ENCODE measurements at regions not wholly inside any gene's neighbourhood (a gene's known extent, or its start where the extent isn't known, plus 50 kb on each side); places are given as distances from the start of the nearest gene placed in this dataset.

DNA sequence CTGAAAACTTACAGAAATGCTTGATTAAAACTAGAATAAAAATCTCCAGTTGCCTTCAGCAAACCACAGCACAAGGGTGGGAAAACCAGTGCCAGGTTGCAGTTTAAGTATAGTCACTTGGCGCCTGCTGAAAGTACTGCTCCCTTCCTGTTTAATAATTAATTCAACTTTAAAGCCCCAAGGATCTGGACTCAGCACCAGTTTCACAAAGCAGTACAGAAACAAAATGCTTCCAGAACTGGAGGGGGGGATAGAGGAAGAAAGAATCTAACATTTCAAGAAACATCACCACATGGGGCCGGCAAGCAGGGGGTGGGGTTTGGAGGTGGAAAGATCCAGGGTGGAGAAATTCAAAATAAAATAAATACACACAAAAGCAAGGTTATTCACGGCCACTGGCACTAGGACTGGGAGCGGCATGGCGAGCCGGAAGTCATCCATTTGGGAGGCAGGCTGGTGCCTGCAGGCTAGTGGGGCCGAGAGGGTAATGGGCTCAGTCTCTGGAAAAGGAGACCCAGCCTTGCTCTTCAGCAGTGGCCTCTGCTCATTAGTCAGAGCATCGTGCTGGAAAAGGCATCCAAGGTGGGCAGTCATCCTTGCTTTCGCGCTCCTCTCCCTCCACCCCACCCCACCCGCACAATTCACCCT, 85.8 kb downstream of the POU3F3 start:
- no peak overlapping the region for H3K4me3 Mint-ChIP-seq

More for the DNA sequence above, 85.8 kb downstream of the POU3F3 start:
- Histone ChIP-seq H3K79me1 (ENCODE audit: insufficient read depth, low read depth, low read length, poor library complexity, severe bottlenecking) (no peaks in the 10 kb centered on the region), H3K18ac (ENCODE audit: insufficient read length, low read depth, low read length) (no peak overlapping the region), H2BK5ac (ENCODE audit: insufficient read length, low read length) (no peak overlapping the region), H3K9ac (ENCODE audit: extremely low read depth, insufficient read length, low read length) (no peak overlapping the region), H3K23me2 (ENCODE audit: insufficient read length, low read depth, low read length, poor library complexity, severe bottlenecking) (no peaks in the 10 kb centered on the region), H2AK5ac (ENCODE audit: insufficient read length, low read length) (no peak overlapping the region), H3K14ac (ENCODE audit: insufficient read depth, low read length) (no peak overlapping the region), H2BK120ac (ENCODE audit: low read depth, low read length, poor library complexity, severe bottlenecking) (no peak overlapping the region), H3K4me2 (ENCODE audit: insufficient read depth, insufficient read length, low read length) (no peak overlapping the region), H3K4me1 (ENCODE audit: insufficient read depth, low read length) (no peaks in the 10 kb centered on the region), H3K9me3 (ENCODE audit: control insufficient read depth, low read depth, low read length) (no peaks in the 10 kb centered on the region), H4K8ac (replicated peaks; ENCODE audit: insufficient read length, low read depth, low read length) (no peak overlapping the region), H4K20me1 (ENCODE audit: control insufficient read depth, insufficient read depth, insufficient read length) (no peaks in the 10 kb centered on the region), H3T11ph (ENCODE audit: low read length) (no peak overlapping the region), H2AFZ (ENCODE audit: low read length) (peak overlapping the region; percentile 9), H4K5ac (ENCODE audit: insufficient read length, low read depth, low read length) (no peak overlapping the region), H2BK20ac (ENCODE audit: low read depth, low read length, poor library complexity, severe bottlenecking) (no peak overlapping the region), H3K23ac (ENCODE audit: insufficient read length, low read depth, low read length) (no peak overlapping the region), H3K27me3 (ENCODE audit: insufficient read depth, low read length) (no peaks in the 10 kb centered on the region), H2BK15ac (ENCODE audit: low read depth, low read length) (no peak overlapping the region), H3K56ac (ENCODE audit: insufficient read length, low read depth, low read length) (no peak overlapping the region), H3K79me2 (ENCODE audit: insufficient read depth, low read length) (no peaks in the 10 kb centered on the region), H4K91ac (ENCODE audit: insufficient read length, low read depth, low read length) (no peak overlapping the region), H3K4ac (ENCODE audit: low read depth, low read length) (no peak overlapping the region), H3K27ac (ENCODE audit: insufficient read length, low read depth, low read length) (no peak overlapping the region), H2BK12ac (ENCODE audit: insufficient read length, low read depth, low read length) (no peak overlapping the region)
- Mint-ChIP-seq H3K27ac (no peak overlapping the region), H3K36me3 (ENCODE audit: insufficient read depth in 1 of 3, low read depth in 3 of 3) (no peaks in the 10 kb centered on the region), H3K4me1 (peaks cover 9 to 11% of the 10 kb centered on the region in 2 experiments), H3K27me3 (ENCODE audit: low read depth) (no peaks in the 10 kb centered on the region; the same call in 1 of the 2 replicates), H3K9me3 (no peaks in the 10 kb centered on the region)
- DNase-seq = no peak
- WGBS (ENCODE audit: extremely low coverage, insufficient read length, low lambda C conversion rate) = no CpG with 5 or more reads among the region's 11 CpGs
- TF ChIP-seq, protein P1, sequence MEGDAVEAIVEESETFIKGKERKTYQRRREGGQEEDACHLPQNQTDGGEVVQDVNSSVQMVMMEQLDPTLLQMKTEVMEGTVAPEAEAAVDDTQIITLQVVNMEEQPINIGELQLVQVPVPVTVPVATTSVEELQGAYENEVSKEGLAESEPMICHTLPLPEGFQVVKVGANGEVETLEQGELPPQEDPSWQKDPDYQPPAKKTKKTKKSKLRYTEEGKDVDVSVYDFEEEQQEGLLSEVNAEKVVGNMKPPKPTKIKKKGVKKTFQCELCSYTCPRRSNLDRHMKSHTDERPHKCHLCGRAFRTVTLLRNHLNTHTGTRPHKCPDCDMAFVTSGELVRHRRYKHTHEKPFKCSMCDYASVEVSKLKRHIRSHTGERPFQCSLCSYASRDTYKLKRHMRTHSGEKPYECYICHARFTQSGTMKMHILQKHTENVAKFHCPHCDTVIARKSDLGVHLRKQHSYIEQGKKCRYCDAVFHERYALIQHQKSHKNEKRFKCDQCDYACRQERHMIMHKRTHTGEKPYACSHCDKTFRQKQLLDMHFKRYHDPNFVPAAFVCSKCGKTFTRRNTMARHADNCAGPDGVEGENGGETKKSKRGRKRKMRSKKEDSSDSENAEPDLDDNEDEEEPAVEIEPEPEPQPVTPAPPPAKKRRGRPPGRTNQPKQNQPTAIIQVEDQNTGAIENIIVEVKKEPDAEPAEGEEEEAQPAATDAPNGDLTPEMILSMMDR (conservative IDR thresholded peaks at IDR 0.05) = no peak
